Heart left ventricle (tissue), 16 donors: ENCODE measurements at regions not wholly inside any gene's neighbourhood (a gene's known extent, or its start where the extent isn't known, plus 50 kb on each side); places are given as distances from the start of the nearest gene placed in this dataset.

Experiments used
- ATAC-seq, 4 donors: fragments of 200-7000 bp; cut with Tn5 transposase; one replicate each; pipeline ENCODE4 v1.9.1; 2020 to 2022; ENCODE audit warnings: moderate library complexity in 4 of 4, mild to moderate bottlenecking in 3 of 4, moderate number of reproducible peaks in 1 of 4
- DNase-seq, 5 donors: peaks; one replicate each; pipeline ENCODE4 v3.0.0-alpha.2; 2020
- H3K27ac ChIP-seq, 12 donors: fragments of 200-600 bp; sonication (generic) in 4 of 12; one replicate each; pipeline versions ENCODE4 v1.5.0 to v1.8.0; 2016 to 2022; ENCODE audit warnings: mild to moderate bottlenecking in 2 of 12
- H3K27me3 ChIP-seq, 9 donors: fragments of 200-600 bp; sonication (generic) in 2 of 9; one replicate each; pipeline versions ENCODE4 v1.5.1 to v1.8.0; 2016 to 2022; ENCODE audit warnings: mild to moderate bottlenecking in 3 of 9
- H3K36me3 ChIP-seq, 9 donors: fragments of 200-600 bp; sonication (generic) in 2 of 9; one replicate each; pipeline versions ENCODE4 v1.5.0 to v1.8.0; 2018 to 2022; ENCODE audit warnings: mild to moderate bottlenecking in 2 of 9
- H3K4me1 ChIP-seq, 12 donors: fragments of 200-600 bp; sonication (generic) in 4 of 12; one replicate each; pipeline versions ENCODE4 v1.5.0 to v1.8.0; 2016 to 2022; ENCODE audit warnings: mild to moderate bottlenecking in 3 of 12
- H3K4me3 ChIP-seq, 12 donors: fragments of 200-600 bp; sonication (generic) in 4 of 12; one replicate each; pipeline versions ENCODE4 v1.5.0 to v1.8.0; 2017 to 2022; ENCODE audit warnings: mild to moderate bottlenecking in 9 of 12, moderate library complexity in 4 of 12
- H3K9me3 ChIP-seq, 12 donors: fragments of 200-600 bp; sonication (generic) in 4 of 12; one replicate each; pipeline versions ENCODE4 v1.5.0 to v1.8.0; 2016 to 2022; ENCODE audit warnings: mild to moderate bottlenecking in 1 of 12
- CTCF ChIP-seq, 12 donors: fragments of 200-600 bp; sonication (generic) in 4 of 12; IDR thresholded peaks; one replicate each; pipeline versions ENCODE4 v1.5.0 to v1.8.0; 2018 to 2022; ENCODE audit warnings: antibody characterized with exemption in 12 of 12, mild to moderate bottlenecking in 5 of 12
- POLR2A ChIP-seq, 2 donors: fragments of 450-650 bp; IDR thresholded peaks; one replicate each; pipeline ENCODE4 v1.6.1; 2017; ENCODE audit warnings: antibody characterized with exemption in 2 of 2, mild to moderate bottlenecking in 2 of 2, moderate library complexity in 2 of 2
- WGBS, 4 donors: extraction: QIAGEN DNeasy Blood & Tissue Kit in 2 of 4; methylation state at CpG; one replicate each; pipeline versions ENCODE4 v1.1.5 to v1.1.7; 2013 to 2018; 5-methylcytosine and 5-hydroxymethylcytosine counted together
- intact Hi-C, 10 donors: fragments of 100-400 bp; cut with DNase I; formaldehyde crosslinking; loops; one replicate each; pipeline versions ENCODE4 v1.11.1 to v1.14.2; 2022
- donor health status: ischemic (EF 13 %, LVEDD 7.1; RV severe dilation, severe dysfunction).
- donor health status: healthy with polysubstance abuse.
- donor health status: DM: no; HTN: yes; CAD: no.
- donor health status: DM: no; HTN: no; CAD: no.
- donor health status: ischemic (EF 25% LVEDD 6.9; RV normal size, moderate dysfunction).
- donor health status: ischemic (EF 25% LVEDD 5.7; RV mildly dilated, moderate dysfunction).
- donor health status: healthy.
- donor health status: DM: yes; HTN: yes; CAD: no.
- donor health status: ischemic (EF 35%, LVEDD 5.7; RV mildly dilated, moderate dysfunction).
- donor health status: nonischemic (EF 11% LVEDD 7.7; RV severe dilation, severe dysfunction).
- donor health status: DM: yes; HTN: yes; CAD: no.
- donor health status: PGD.
- donor health status: ischemic (EF 29% LVEDD 5.4; RV normal size, mild dysfunction).
- donor health status: nonischemic (EF 23%, LVEDD 6.1; RV moderate dilation, normal function).

GRCh38 chr2:5070257-5070656 lies 621.9 kb upstream of the SOX11 start:
- TF ChIP-seq CTCF (IDR thresholded peaks at IDR 0.05) (no peak), POLR2A (IDR thresholded peaks at IDR 0.05) (no peak)
- WGBS, 4 donors: 68 to 79% (median 76%) methylated on average over 5 of the region's 5 CpGs
- H3K36me3 ChIP-seq: no peaks in the 10 kb centered on the region
- no peaks in the 10 kb centered on the region for H3K9me3 ChIP-seq
- H3K27ac ChIP-seq: no peak overlapping the region
- H3K27me3 ChIP-seq: peaks cover 0 to 3% (median 0%) of the 10 kb centered on the region in 9 donors
- ATAC-seq (no peak), DNase-seq (no peak)
- H3K4me1 ChIP-seq: no peaks in the 10 kb centered on the region
- no peak overlapping the region for H3K4me3 ChIP-seq
- intact Hi-C loops: no loop called here

- no peaks in the 10 kb centered on the region for H3K36me3 ChIP-seq
- no peak for DNase-seq
- TF ChIP-seq POLR2A (IDR thresholded peaks at IDR 0.05) (no peak), CTCF (IDR thresholded peaks at IDR 0.05) (no peak)
- no peak for ATAC-seq
- intact Hi-C loops: no loop called here
- H3K4me3 ChIP-seq: no peak overlapping the region
- H3K27me3 ChIP-seq: no peaks in the 10 kb centered on the region
- peaks cover 0 to 5% (median 0%) of the 10 kb centered on the region in 12 donors for H3K9me3 ChIP-seq
- no peaks in the 10 kb centered on the region for H3K4me1 ChIP-seq
- WGBS, 4 donors: 34 to 48% (median 40%) methylated on average over 5 of the region's 5 CpGs
- no peak overlapping the region for H3K27ac ChIP-seq
Observed at GRCh38 chr2:5074733-5075132, 617.5 kb upstream of the SOX11 start.

- no peak overlapping the region for H3K4me3 ChIP-seq
- intact Hi-C loops: no loop called here
- no peaks in the 10 kb centered on the region for H3K4me1 ChIP-seq
- ATAC-seq (no peak), DNase-seq (no peak)
- 73 to 88% (median 84%) methylated on average over 3 of the region's 3 CpGs for WGBS, 4 donors
- no peaks in the 10 kb centered on the region for H3K27me3 ChIP-seq
- TF ChIP-seq CTCF (IDR thresholded peaks at IDR 0.05): no peak
- no peak overlapping the region for H3K27ac ChIP-seq
- no peaks in the 10 kb centered on the region for H3K36me3 ChIP-seq
- H3K9me3 ChIP-seq: peaks cover 0 to 5% (median 0%) of the 10 kb centered on the region in 12 donors
Observed at GRCh38 chr2:5076599-5076998, 615.6 kb upstream of the SOX11 start.

- whole genome bisulfite sequencing, 4 donors: 60 to 66% (median 61%) methylated on average over 4 of the region's 4 CpGs
- no peak for TF ChIP-seq CTCF (IDR thresholded peaks at IDR 0.05)
- TF ChIP-seq POLR2A (IDR thresholded peaks at IDR 0.05): no peak
- no peak for ATAC-seq
Observed at GRCh38 chr2:5077479-5078089, 614.6 kb upstream of the SOX11 start.

More at GRCh38 chr2:5077479-5078089, 614.6 kb upstream of the SOX11 start:
- Histone ChIP-seq H3K27ac (no peak overlapping the region), H3K27me3 (no peaks in the 10 kb centered on the region), H3K4me1 (no peaks in the 10 kb centered on the region), H3K4me3 (no peak overlapping the region), H3K9me3 (peaks cover 0 to 5% (median 0%) of the 10 kb centered on the region in 12 donors), H3K36me3 (no peaks in the 10 kb centered on the region)
- no peak for DNase-seq
- intact Hi-C loops: no loop called here
